ENCODE measurements at regions not wholly inside any gene's neighbourhood (a gene's known extent, or its start where the extent isn't known, plus 50 kb on each side); places are given as distances from the start of the nearest gene placed in this dataset.

GRCh38 chr4:42320822-42321388, 76.4 kb upstream of the SHISA3 start:
- Histone ChIP-seq H2BK15ac (ENCODE audit: low read depth, low read length) (no peak overlapping the region), H2BK120ac (ENCODE audit: low read depth, low read length, poor library complexity, severe bottlenecking) (no peak overlapping the region), H3K4me1 (ENCODE audit: insufficient read depth, low read length) (no peaks in the 10 kb centered on the region; the same call in 1 of the 2 replicates), H3K27me3 (ENCODE audit: insufficient read depth, low read length) (no peaks in the 10 kb centered on the region), H3K4ac (ENCODE audit: low read depth, low read length) (no peak overlapping the region), H3K14ac (ENCODE audit: insufficient read depth, low read length) (no peak overlapping the region), H2BK20ac (ENCODE audit: low read depth, low read length, poor library complexity, severe bottlenecking) (no peak overlapping the region), H3K79me2 (ENCODE audit: insufficient read depth, low read length) (no peaks in the 10 kb centered on the region), H3K23ac (ENCODE audit: insufficient read length, low read depth, low read length) (no peak overlapping the region), H4K91ac (ENCODE audit: insufficient read length, low read depth, low read length) (no peak overlapping the region), H3K4me2 (ENCODE audit: insufficient read depth, insufficient read length, low read length) (no peak overlapping the region), H4K8ac (replicated peaks; ENCODE audit: insufficient read length, low read depth, low read length) (no peak overlapping the region), H2BK12ac (ENCODE audit: insufficient read length, low read depth, low read length) (no peak overlapping the region), H3K23me2 (ENCODE audit: insufficient read length, low read depth, low read length, poor library complexity, severe bottlenecking) (no peaks in the 10 kb centered on the region), H3K9me3 (ENCODE audit: control insufficient read depth, low read depth, low read length) (no peaks in the 10 kb centered on the region), H2AK5ac (ENCODE audit: insufficient read length, low read length) (no peak overlapping the region), H3K18ac (ENCODE audit: insufficient read length, low read depth, low read length) (no peak overlapping the region), H3K56ac (ENCODE audit: insufficient read length, low read depth, low read length) (no peak overlapping the region), H4K5ac (ENCODE audit: insufficient read length, low read depth, low read length) (no peak overlapping the region), H3K79me1 (ENCODE audit: insufficient read depth, low read depth, low read length, poor library complexity, severe bottlenecking) (no peaks in the 10 kb centered on the region), H2BK5ac (ENCODE audit: insufficient read length, low read length) (no peak overlapping the region), H3T11ph (ENCODE audit: low read length) (no peak overlapping the region), H4K20me1 (ENCODE audit: control insufficient read depth, insufficient read depth, insufficient read length) (no peaks in the 10 kb centered on the region), H2AFZ (ENCODE audit: low read length) (no peak overlapping the region), H3K27ac (ENCODE audit: insufficient read length, low read depth, low read length) (no peak overlapping the region), H3K9ac (ENCODE audit: extremely low read depth, insufficient read length, low read length) (no peak overlapping the region)
- H3K4me3 Mint-ChIP-seq, result no peak overlapping the region
- H3K27ac Mint-ChIP-seq, result no peak overlapping the region
- no CpG with 5 or more reads among the region's 10 CpGs for WGBS (ENCODE audit: extremely low coverage, insufficient read length, low lambda C conversion rate)
- no peak for TF ChIP-seq CTCF (conservative IDR thresholded peaks at IDR 0.05)
- no peak for DNase-seq
- H3K9me3 Mint-ChIP-seq, result peaks cover 3% of the 10 kb centered on the region in 2 experiments; a peak in 4 of 5 replicates
- peaks cover 2% of the 10 kb centered on the region; the same call in 1 of the 2 replicates for H3K27me3 Mint-ChIP-seq (ENCODE audit: low read depth)
- peaks cover 2 to 10% (median 3%) of the 10 kb centered on the region in 3 experiments; a peak in 5 of 7 replicates for H3K36me3 Mint-ChIP-seq (ENCODE audit: insufficient read depth in 1 of 3, low read depth in 3 of 3)
- H3K4me1 Mint-ChIP-seq, result peaks cover 30 to 38% of the 10 kb centered on the region in 2 experiments

Data from H9 (cell line).